Immature natural killer cell (primary cell): ENCODE measurements at regions not wholly inside any gene's neighbourhood (a gene's known extent, or its start where the extent isn't known, plus 50 kb on each side); places are given as distances from the start of the nearest gene placed in this dataset.

Source experiments
- DNase-seq, 3 donors: peaks; one replicate each; pipeline ENCODE4 v3.0.0; 2022; ENCODE audit warnings: mixed read lengths in 1 of 3
- H3K27ac Mint-ChIP-seq, 6 donors: one replicate each; pipeline ENCODE4 v1.8.0; 2020; ENCODE audit warnings: mixed read lengths in 6 of 6, mild to moderate bottlenecking in 5 of 6, inconsistent platforms in 4 of 6, moderate library complexity in 3 of 6
- H3K27me3 Mint-ChIP-seq, 3 donors: one replicate each; pipeline ENCODE4 v1.8.0; 2020 to 2021; ENCODE audit warnings: low read depth in 3 of 3, mild to moderate bottlenecking in 3 of 3, mixed read lengths in 3 of 3, moderate library complexity in 3 of 3, inconsistent platforms in 1 of 3
- H3K36me3 Mint-ChIP-seq, 3 donors: one replicate each; pipeline ENCODE4 v1.8.0; 2020; ENCODE audit warnings: mixed read lengths in 3 of 3, inconsistent platforms in 2 of 3, mild to moderate bottlenecking in 2 of 3
- H3K4me1 Mint-ChIP-seq, 2 donors: one replicate each; pipeline ENCODE4 v1.8.0; 2020; ENCODE audit warnings: inconsistent platforms in 2 of 2, mild to moderate bottlenecking in 2 of 2, mixed read lengths in 2 of 2, moderate library complexity in 1 of 2
- H3K4me3 Mint-ChIP-seq, 5 donors: one replicate each; pipeline ENCODE4 v1.8.0; 2020; ENCODE audit warnings: mild to moderate bottlenecking in 5 of 5, mixed read lengths in 5 of 5, inconsistent platforms in 3 of 5, moderate library complexity in 3 of 5
- H3K9me3 Mint-ChIP-seq, 6 donors: one replicate each; pipeline ENCODE4 v1.8.0; 2020; ENCODE audit warnings: mild to moderate bottlenecking in 6 of 6, mixed read lengths in 6 of 6, inconsistent platforms in 4 of 6, moderate library complexity in 3 of 6

DNA sequence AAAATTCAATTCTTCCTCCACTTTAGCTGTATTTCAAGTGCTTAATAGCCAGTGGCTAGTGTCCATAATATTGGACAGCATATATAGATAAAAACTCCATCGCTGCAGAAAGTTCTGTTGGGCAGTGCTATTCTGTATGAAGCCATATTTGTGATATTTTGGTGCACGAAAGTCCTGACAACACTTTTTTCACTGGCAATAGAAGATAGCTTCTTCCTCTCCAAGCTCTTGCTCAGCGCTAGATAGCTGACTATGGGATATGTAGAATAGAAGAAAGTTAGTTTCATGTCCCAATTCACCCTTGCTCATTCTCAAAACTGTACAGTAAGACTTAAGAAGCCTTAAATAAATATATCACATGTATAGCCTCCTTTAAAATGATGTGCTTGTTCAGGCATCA, 269.9 kb downstream of the TLR4 start:
- no peak for DNase-seq

DNA sequence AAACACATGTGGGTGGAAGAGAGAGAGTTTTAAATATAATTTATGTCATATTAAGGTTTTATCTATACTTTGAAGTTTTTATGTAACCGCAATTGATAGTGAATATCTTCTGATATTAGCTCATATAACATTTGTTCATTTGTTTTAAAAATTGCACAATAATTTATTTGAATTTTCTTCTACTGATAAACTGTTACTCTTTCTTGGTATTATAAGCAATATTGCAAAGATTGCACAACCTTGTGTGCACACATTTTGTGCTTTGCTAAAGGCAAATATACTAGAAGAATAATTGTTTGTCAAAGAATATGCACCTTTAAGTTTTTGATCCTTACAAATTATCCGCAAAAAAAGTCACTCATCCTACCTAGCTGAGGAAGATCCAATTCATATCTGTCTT, 275.7 kb downstream of the TLR4 start:
- peaks cover 0 to 5% (median 0%) of the 10 kb centered on the region in 6 donors for H3K9me3 Mint-ChIP-seq
- H3K4me1 Mint-ChIP-seq: no peaks in the 10 kb centered on the region
- peaks cover 0 to 9% (median 6%) of the 10 kb centered on the region in 3 donors for H3K27me3 Mint-ChIP-seq
- no peak for DNase-seq
- H3K36me3 Mint-ChIP-seq: no peaks in the 10 kb centered on the region
- H3K27ac Mint-ChIP-seq: no peak overlapping the region
- H3K4me3 Mint-ChIP-seq: no peak overlapping the region

More for the DNA sequence above, 269.9 kb downstream of the TLR4 start:
- H3K27ac Mint-ChIP-seq: no peak overlapping the region
- H3K4me1 Mint-ChIP-seq: no peaks in the 10 kb centered on the region
- H3K36me3 Mint-ChIP-seq: no peaks in the 10 kb centered on the region
- no peak overlapping the region for H3K4me3 Mint-ChIP-seq
- peaks cover 2 to 9% (median 2%) of the 10 kb centered on the region in 3 donors for H3K27me3 Mint-ChIP-seq
- H3K9me3 Mint-ChIP-seq: peaks cover 0 to 6% (median 0%) of the 10 kb centered on the region in 6 donors

DNA sequence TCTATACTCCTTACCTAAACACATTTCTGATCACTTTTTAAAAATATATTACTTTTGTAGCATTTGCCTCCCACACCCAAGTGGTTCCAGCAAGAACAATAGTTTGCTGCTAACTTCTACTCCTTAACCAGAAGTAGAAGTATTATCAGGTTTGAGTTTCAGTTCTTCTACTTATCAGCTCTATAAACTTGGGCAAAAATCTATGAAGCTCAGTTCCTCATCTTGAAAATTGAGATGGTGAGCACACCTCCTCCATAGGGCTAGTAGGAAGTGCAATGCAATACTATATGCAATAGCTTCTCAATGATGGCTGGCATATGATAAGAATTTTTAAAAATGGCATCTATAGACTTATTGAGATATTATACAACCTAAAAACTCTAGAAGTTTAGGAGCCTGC, 283.7 kb downstream of the TLR4 start:
- Mint-ChIP-seq H3K9me3 (peaks cover 0 to 12% (median under 1%) of the 10 kb centered on the region in 6 donors), H3K27ac (no peak overlapping the region), H3K36me3 (no peaks in the 10 kb centered on the region), H3K4me1 (no peaks in the 10 kb centered on the region), H3K27me3 (peaks cover 0 to 2% (median 1%) of the 10 kb centered on the region in 3 donors), H3K4me3 (no peak overlapping the region)
- no peak for DNase-seq

DNA sequence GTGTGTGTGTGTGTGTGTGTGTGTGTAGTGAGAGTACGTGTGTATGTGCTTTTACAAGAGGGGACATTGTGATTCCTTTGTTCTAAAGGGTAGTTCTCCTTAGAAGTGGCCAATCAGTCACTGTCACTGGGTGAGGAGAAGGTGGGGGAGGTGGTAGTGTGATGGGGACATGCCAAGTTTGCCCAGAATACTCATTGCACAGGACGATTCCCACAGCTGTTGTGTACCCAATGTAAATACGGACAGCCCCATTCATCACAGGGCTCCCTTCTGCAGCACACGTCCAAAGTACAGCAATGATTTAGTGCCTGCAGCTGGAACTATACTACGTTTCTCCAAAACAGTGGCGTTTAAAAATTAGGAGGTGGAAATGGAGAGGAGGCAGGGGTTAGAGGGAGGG, 287.8 kb downstream of the TLR4 start:
- Mint-ChIP-seq H3K9me3 (peaks cover 0 to 5% (median 1%) of the 10 kb centered on the region in 6 donors), H3K36me3 (no peaks in the 10 kb centered on the region), H3K27me3 (peaks cover 0 to 4% (median under 1%) of the 10 kb centered on the region in 3 donors), H3K4me3 (no peak overlapping the region), H3K27ac (no peak overlapping the region), H3K4me1 (no peaks in the 10 kb centered on the region)
- no peak for DNase-seq

DNA sequence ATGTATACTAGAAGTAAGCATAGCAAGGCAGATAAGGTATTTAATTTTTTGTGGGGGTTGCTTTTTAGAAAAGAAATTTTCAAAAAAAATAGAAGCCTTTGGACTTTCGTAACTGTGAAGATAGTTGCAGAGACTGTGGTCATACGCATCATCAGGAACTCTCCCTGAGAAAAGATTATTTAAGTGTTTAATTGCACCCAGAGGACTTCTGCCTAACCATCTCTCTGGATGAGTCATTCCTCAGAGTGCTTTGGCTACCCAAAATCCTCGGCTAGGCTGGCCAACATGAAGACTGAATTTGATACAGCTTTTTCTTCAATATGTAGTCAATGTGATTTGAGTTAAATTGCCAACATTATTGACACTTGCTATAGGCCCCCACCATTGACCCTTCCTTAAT, 296.4 kb downstream of the TLR4 start:
- no peak overlapping the region for H3K27ac Mint-ChIP-seq
- H3K4me1 Mint-ChIP-seq: no peaks in the 10 kb centered on the region
- H3K9me3 Mint-ChIP-seq: peaks cover 0 to 5% (median 0%) of the 10 kb centered on the region in 6 donors
- H3K4me3 Mint-ChIP-seq: no peak overlapping the region
- DNase-seq: no peak
- H3K36me3 Mint-ChIP-seq: no peaks in the 10 kb centered on the region
- H3K27me3 Mint-ChIP-seq: peaks cover 2% of the 10 kb centered on the region in 3 donors

DNA sequence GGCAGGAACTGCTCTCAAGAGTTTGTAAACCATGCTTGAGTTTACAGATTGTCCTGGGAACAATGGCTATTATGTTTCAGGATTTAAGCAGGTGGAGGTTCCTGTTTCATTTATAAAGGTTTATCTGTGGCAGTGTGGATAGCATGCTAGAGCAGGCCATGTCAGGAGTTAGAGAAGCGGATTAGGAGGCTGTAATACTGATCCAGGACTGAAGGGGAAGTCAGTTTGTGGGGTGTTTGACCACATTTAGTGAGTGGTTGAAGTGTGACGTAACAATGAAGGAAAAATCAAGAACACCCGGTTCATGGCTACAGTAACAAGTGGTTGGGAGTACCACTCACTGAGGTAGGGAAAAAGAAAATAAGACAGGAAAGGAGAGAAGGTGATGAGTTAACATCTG, 299.0 kb downstream of the TLR4 start:
- Mint-ChIP-seq H3K36me3 (no peaks in the 10 kb centered on the region), H3K4me3 (no peak overlapping the region), H3K27me3 (peaks cover 2 to 3% (median 2%) of the 10 kb centered on the region in 3 donors), H3K4me1 (no peaks in the 10 kb centered on the region), H3K27ac (no peak overlapping the region), H3K9me3 (peaks cover 0 to 7% (median 0%) of the 10 kb centered on the region in 6 donors)
- DNase-seq: no peak

DNA sequence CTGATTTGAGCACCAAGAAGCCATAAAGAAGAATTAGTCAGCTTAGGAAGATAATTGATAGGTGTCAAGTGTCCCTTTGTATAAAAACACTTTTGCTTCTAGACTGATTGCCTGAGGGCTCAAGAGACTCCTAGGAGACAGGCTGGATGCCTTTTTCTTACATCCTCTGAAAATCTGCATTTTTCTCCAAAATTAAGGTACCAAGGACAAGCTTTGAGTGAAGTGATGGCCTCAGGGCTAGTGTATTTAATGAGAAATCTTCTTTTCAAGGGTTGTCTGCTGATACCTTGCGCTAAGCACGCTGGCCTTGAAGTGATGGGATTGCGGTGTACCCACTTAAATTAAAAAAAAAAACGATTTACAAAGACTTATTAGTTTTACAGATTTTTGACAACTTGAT, 304.0 kb downstream of the TLR4 start:
- no peak overlapping the region for H3K4me3 Mint-ChIP-seq
- no peaks in the 10 kb centered on the region for H3K4me1 Mint-ChIP-seq
- H3K27me3 Mint-ChIP-seq: peaks cover 0 to 8% (median 0%) of the 10 kb centered on the region in 3 donors
- no peaks in the 10 kb centered on the region for H3K36me3 Mint-ChIP-seq
- DNase-seq: no peak
- no peak overlapping the region for H3K27ac Mint-ChIP-seq
- H3K9me3 Mint-ChIP-seq: peaks cover 0 to 8% (median under 1%) of the 10 kb centered on the region in 6 donors

DNA sequence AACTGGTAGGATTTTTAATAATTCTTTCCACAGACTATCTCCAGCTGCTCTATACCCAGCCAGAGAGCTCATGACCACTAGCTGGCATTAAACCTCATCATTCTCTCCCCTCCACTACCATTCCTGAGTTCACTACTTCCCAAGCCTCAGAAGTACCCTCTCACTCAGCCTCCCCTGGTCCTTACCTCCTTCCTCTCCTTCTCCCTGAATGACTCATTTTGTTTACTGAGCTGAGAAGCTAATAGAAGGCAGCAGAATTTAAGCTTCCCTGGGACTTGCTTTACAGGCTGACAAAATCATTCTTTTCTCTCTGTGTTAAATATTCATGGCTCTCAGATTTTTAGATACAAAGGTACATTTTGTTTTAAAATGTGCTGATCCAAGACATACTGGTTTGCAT, 305.4 kb downstream of the TLR4 start:
- no peak for DNase-seq
- Mint-ChIP-seq H3K27me3 (peaks cover 0 to 8% (median 0%) of the 10 kb centered on the region in 3 donors), H3K4me3 (no peak overlapping the region), H3K4me1 (no peaks in the 10 kb centered on the region), H3K27ac (no peak overlapping the region), H3K36me3 (no peaks in the 10 kb centered on the region), H3K9me3 (peaks cover 0 to 8% (median under 1%) of the 10 kb centered on the region in 6 donors)

DNA sequence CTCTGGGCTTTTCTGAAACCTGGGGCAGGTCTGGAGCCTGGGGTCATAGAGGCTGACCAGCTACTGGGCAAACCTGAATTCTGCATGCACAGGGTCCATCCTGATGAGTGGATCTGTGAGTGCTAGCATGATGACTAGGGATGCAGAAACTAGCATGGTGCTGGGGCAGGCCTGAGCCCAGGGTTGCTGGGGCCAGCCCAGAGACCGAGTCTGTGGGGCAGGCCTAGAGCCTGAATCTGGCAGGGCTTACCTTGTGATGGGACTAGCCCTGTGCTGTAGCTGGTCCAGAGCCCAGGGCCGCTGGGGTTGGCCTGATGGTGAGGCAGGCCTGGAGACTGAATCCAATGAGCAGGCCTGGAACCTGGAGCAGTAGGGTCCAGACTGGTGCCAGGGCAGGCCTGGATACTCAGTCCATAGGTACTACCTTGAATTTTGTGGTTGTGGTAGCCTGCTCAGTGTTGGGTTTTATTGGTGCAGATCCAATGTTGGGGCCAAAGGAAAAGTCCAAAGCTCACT, 313.5 kb downstream of the TLR4 start:
- Mint-ChIP-seq H3K27ac (no peak overlapping the region), H3K4me3 (no peak overlapping the region), H3K27me3 (peaks cover 0 to 3% (median 0%) of the 10 kb centered on the region in 3 donors), H3K36me3 (no peaks in the 10 kb centered on the region), H3K4me1 (no peaks in the 10 kb centered on the region), H3K9me3 (peaks cover 0 to 5% (median 2%) of the 10 kb centered on the region in 6 donors)
- no peak for DNase-seq

DNA sequence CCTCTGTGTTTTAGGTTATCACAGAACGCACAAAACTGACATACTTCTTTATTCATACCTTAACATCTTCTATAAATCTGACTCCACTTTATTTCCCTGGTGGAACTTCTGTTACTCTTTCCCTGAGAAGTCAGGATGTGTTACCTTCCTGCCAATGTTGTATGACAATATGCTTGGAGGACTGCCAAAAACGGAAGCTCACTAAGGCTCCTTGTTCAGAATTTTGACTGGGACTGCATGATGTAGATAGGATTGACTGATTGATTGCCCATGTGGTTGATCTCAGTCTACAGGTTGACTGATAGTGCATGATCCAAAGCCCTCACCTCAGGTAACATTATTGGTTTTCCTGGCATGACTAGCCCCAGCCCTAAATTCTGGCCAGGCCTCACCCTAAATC, 319.4 kb downstream of the TLR4 start:
- no peak overlapping the region for H3K4me3 Mint-ChIP-seq
- peaks cover 0 to 5% (median 2%) of the 10 kb centered on the region in 6 donors for H3K9me3 Mint-ChIP-seq
- no peaks in the 10 kb centered on the region for H3K27me3 Mint-ChIP-seq
- H3K4me1 Mint-ChIP-seq: no peaks in the 10 kb centered on the region
- DNase-seq: no peak
- no peak overlapping the region for H3K27ac Mint-ChIP-seq
- no peaks in the 10 kb centered on the region for H3K36me3 Mint-ChIP-seq

DNA sequence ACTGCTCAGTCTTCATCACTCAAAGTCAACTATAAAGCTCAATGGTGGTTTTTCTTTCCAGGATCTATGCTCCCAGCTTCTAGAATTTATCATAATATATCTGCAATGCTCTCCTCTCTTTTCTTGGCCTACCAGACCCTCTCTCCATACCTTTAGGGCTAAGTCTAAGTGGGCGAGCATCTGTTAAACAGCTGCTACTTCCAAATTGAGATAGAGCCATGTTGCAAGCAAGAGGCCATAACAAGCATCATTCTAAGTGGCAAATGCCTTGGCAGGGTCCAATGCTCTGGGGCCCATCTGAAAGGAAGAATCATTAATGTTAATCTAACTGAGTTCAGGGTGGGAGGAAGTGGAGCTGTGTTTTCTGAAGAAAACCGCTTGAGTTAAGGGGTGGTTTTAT, 324.0 kb downstream of the TLR4 start:
- Mint-ChIP-seq H3K9me3 (peaks cover 0 to 5% (median 1%) of the 10 kb centered on the region in 6 donors), H3K27ac (no peak overlapping the region), H3K4me3 (no peak overlapping the region), H3K36me3 (no peaks in the 10 kb centered on the region), H3K27me3 (peaks cover 0 to 2% (median 1%) of the 10 kb centered on the region in 3 donors), H3K4me1 (no peaks in the 10 kb centered on the region)
- DNase-seq: no peak

DNA sequence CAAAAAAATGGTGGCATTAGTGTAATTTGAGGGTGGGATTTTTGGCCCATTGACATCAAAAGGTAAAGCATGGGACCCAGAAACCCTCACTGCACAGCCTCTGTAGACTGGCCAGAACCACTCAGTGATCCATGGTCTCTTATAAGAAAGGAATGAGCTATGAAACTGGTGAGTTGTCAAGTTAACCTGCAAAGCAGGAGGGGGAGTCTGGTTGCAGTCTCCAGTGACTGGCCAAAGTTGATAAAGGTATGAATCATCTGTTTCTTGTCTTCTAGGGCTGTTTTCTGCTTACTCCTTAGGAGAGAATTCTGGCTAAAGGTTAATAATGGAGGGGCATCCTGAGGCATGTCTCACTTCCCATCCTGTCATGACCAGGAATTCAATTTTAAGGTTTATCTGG, 325.2 kb downstream of the TLR4 start:
- no peak overlapping the region for H3K27ac Mint-ChIP-seq
- peaks cover 0 to 8% (median 3%) of the 10 kb centered on the region in 6 donors for H3K9me3 Mint-ChIP-seq
- H3K4me1 Mint-ChIP-seq: no peaks in the 10 kb centered on the region
- no peak for DNase-seq
- H3K4me3 Mint-ChIP-seq: no peak overlapping the region
- peaks cover 0 to 5% (median 1%) of the 10 kb centered on the region in 3 donors for H3K27me3 Mint-ChIP-seq
- H3K36me3 Mint-ChIP-seq: no peaks in the 10 kb centered on the region

DNA sequence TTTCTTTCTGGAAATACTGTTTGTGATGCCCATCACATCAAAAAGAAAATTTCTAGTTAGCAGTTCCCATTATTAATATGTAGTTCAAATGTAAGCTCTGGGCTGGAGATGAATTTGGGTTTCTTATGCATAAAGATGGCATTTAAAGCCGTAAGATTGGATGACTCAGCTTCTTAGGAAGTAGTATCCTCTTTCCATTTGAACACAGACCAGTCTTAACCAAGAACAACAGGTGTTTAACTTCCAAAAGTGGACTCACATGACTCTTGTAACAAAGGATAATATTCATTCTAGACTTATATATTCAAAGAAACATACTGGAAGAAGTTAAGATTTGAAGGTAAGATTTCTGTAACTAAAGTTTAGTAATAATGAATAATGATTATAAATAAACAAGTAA, 330.5 kb downstream of the TLR4 start:
- no peak overlapping the region for H3K4me3 Mint-ChIP-seq

DNA sequence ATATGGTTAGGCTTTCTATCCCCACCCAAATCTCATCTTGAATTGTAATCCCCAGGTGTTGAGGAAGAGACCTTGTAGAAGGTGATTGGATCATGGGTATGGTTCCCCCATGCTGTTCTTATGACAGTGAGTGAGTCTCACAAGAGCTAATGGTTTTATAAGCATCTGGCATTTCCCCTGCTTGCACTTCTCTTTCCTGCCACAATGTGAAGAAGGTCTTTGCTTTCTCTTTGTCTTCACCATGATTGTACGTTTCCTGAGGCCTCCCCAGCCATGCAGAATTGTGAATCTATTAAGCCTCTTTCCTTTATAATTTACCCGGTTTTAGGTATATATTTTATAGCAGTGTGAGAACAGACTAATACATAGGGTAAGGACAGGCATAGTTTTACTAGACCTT, 334.5 kb downstream of the TLR4 start:
- no peak overlapping the region for H3K27ac Mint-ChIP-seq
- no peaks in the 10 kb centered on the region for H3K36me3 Mint-ChIP-seq
- H3K9me3 Mint-ChIP-seq: peaks cover 0 to 15% (median 1%) of the 10 kb centered on the region in 6 donors
- peaks cover 0 to 4% (median 0%) of the 10 kb centered on the region in 3 donors for H3K27me3 Mint-ChIP-seq
- no peak overlapping the region for H3K4me3 Mint-ChIP-seq
- DNase-seq: no peak
- no peaks in the 10 kb centered on the region for H3K4me1 Mint-ChIP-seq

More for the DNA sequence above, 330.5 kb downstream of the TLR4 start:
- H3K9me3 Mint-ChIP-seq: peaks cover 0 to 15% (median 3%) of the 10 kb centered on the region in 6 donors
- H3K27me3 Mint-ChIP-seq: peaks cover 0 to 8% (median 1%) of the 10 kb centered on the region in 3 donors
- no peak overlapping the region for H3K27ac Mint-ChIP-seq
- H3K4me1 Mint-ChIP-seq: no peaks in the 10 kb centered on the region
- DNase-seq: no peak
- no peaks in the 10 kb centered on the region for H3K36me3 Mint-ChIP-seq

DNA sequence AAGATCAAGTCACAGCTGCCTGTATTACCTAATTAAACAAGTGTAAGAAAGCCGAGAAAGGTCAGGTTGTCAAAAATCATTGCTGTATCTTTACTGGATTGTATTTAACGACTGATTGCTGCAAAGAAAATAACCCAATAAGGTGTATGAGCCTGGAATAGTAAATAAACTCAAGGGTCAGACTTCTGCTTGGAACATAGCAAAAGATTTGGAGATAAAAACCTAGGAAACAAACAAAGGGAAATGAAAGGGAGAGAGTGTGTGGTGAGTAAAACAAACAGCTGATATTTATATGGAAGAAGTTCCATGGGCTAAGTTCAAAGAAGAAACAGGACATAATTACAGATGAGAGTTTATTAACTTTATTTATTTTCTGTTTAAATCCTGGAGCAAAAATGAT, 354.0 kb downstream of the TLR4 start:
- DNase-seq: no peak
- peaks cover 0 to 2% (median 0%) of the 10 kb centered on the region in 3 donors for H3K27me3 Mint-ChIP-seq
- H3K27ac Mint-ChIP-seq: no peak overlapping the region

More for the DNA sequence above, 354.0 kb downstream of the TLR4 start:
- H3K9me3 Mint-ChIP-seq: peaks cover 0 to 7% (median 2%) of the 10 kb centered on the region in 6 donors
- H3K4me1 Mint-ChIP-seq: no peaks in the 10 kb centered on the region
- H3K36me3 Mint-ChIP-seq: no peaks in the 10 kb centered on the region
- H3K4me3 Mint-ChIP-seq: no peak overlapping the region
